Mesendoderm (in vitro differentiated cells): ENCODE measurements at regions not wholly inside any gene's neighbourhood (a gene's known extent, or its start where the extent isn't known, plus 50 kb on each side); places are given as distances from the start of the nearest gene placed in this dataset.

ENCODE experiments used
- DNase-seq: peaks from one replicate; pipeline ENCODE4 v3.0.0; 2013
- H2AK5ac ChIP-seq: 2 replicates; pipeline ENCODE4 v1.6.1; 2013; ENCODE audit warnings: low read length, inconsistent platforms
- H2BK120ac ChIP-seq: 2 replicates; pipeline ENCODE4 v1.6.1; 2013; ENCODE audit warnings: low read depth, mild to moderate bottlenecking, low read length, moderate library complexity, mixed read lengths
- H2BK15ac ChIP-seq: replicated peaks from 2 replicates; pipeline ENCODE4 v1.6.1; 2013; ENCODE audit warnings: low read depth, mild to moderate bottlenecking, moderate library complexity
- H2BK5ac ChIP-seq: 2 replicates; pipeline ENCODE4 v1.6.1; 2013; ENCODE audit warnings: low read length, inconsistent platforms
- H3K18ac ChIP-seq: 2 replicates; pipeline ENCODE4 v1.6.1; 2013; ENCODE audit warnings: mild to moderate bottlenecking, low read length, mixed read lengths
- H3K23ac ChIP-seq: one replicate; pipeline ENCODE4 v1.6.1; 2013; ENCODE audit warnings: low read length
- H3K27ac ChIP-seq: 2 replicates; pipeline ENCODE4 v1.5.1; 2013; ENCODE audit warnings: low read depth, mild to moderate bottlenecking, inconsistent platforms, low read length, moderate library complexity
- H3K27me3 ChIP-seq: 2 replicates; pipeline ENCODE4 v1.6.1; 2013; ENCODE audit warnings: low read length, control low read depth, mild to moderate bottlenecking, inconsistent platforms; ENCODE audit not compliant: insufficient read depth, poor library complexity
- H3K36me3 ChIP-seq: 2 replicates; pipeline ENCODE4 v1.6.1; 2013; ENCODE audit warnings: low read length, inconsistent platforms; ENCODE audit not compliant: control insufficient read depth, insufficient read depth
- H3K4ac ChIP-seq: one replicate; pipeline ENCODE4 v1.6.1; 2013; ENCODE audit warnings: low read depth, mild to moderate bottlenecking, low read length, moderate library complexity
- H3K4me1 ChIP-seq: 2 replicates; pipeline ENCODE4 v1.6.1; 2013; ENCODE audit warnings: low read depth, low read length, inconsistent platforms; ENCODE audit not compliant: control insufficient read depth
- H3K4me2 ChIP-seq: 2 replicates; pipeline ENCODE4 v1.6.1; 2013; ENCODE audit warnings: low read length
- H3K4me3 ChIP-seq: 2 replicates; pipeline ENCODE4 v1.5.1; 2013; ENCODE audit warnings: mild to moderate bottlenecking, low read length
- H3K56ac ChIP-seq: one replicate; pipeline ENCODE4 v1.6.1; 2013; ENCODE audit warnings: low read length
- H3K79me1 ChIP-seq: 2 replicates; pipeline ENCODE4 v1.6.1; 2013; ENCODE audit warnings: low read length, inconsistent platforms
- H3K79me2 ChIP-seq: 2 replicates; pipeline ENCODE4 v1.6.1; 2013; ENCODE audit warnings: mild to moderate bottlenecking, low read length; ENCODE audit not compliant: control insufficient read depth, insufficient read depth
- H3K9ac ChIP-seq: 2 replicates; pipeline ENCODE4 v1.6.1; 2013; ENCODE audit warnings: low read length, inconsistent platforms
- H4K5ac ChIP-seq: one replicate; pipeline ENCODE4 v1.6.1; 2013; ENCODE audit warnings: low read length
- H4K8ac ChIP-seq: one replicate; pipeline ENCODE4 v1.6.1; 2013; ENCODE audit warnings: low read depth, mild to moderate bottlenecking, control low read depth, low read length, moderate library complexity
- WGBS: extraction: QIAGEN DNeasy Blood & Tissue Kit; methylation state at CpG from one replicate; pipeline ENCODE4 v1.1.7; 2013; ENCODE audit warnings: low lambda C conversion rate, missing lambda C conversion rate; ENCODE audit not compliant: insufficient coverage; ENCODE audit errors: extremely low coverage; 5-methylcytosine and 5-hydroxymethylcytosine counted together

DNA sequence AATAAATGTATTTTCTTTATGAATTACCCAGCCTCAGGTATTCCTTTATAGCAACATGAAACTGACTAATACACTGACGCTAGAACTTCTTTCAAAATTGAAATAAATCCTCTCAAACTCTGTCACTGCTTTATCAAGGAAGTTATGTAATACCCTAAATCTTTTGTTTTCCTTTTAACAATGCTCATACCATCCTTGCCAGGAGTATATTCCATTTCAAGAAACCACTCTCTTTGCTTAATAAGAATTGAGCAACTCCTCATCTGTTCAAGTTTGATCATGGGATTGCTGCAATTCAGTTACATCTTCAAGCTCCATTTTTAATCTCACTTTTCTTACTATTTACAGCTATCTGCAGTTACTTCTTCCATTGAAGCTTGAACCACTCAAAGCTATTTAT lies 707.6 kb upstream of the MARCKS start:
- DNase-seq: no peak
- Histone ChIP-seq H3K27ac (no peak overlapping the region), H3K4me1 (no peaks in the 10 kb centered on the region), H3K9ac (no peak overlapping the region), H3K23ac (no peak overlapping the region), H3K79me2 (no peaks in the 10 kb centered on the region), H2BK5ac (no peak overlapping the region), H2AK5ac (no peak overlapping the region), H3K18ac (no peak overlapping the region), H3K56ac (no peak overlapping the region), H3K27me3 (no peaks in the 10 kb centered on the region), H3K4ac (no peak overlapping the region), H2BK15ac (no peak overlapping the region), H3K79me1 (no peaks in the 10 kb centered on the region), H4K5ac (no peak overlapping the region), H4K8ac (no peak overlapping the region), H2BK120ac (no peak overlapping the region), H3K4me3 (no peak overlapping the region), H3K36me3 (no peaks in the 10 kb centered on the region), H3K4me2 (no peak overlapping the region)
- no CpG with 5 or more reads among the region's 1 CpG for WGBS

DNA sequence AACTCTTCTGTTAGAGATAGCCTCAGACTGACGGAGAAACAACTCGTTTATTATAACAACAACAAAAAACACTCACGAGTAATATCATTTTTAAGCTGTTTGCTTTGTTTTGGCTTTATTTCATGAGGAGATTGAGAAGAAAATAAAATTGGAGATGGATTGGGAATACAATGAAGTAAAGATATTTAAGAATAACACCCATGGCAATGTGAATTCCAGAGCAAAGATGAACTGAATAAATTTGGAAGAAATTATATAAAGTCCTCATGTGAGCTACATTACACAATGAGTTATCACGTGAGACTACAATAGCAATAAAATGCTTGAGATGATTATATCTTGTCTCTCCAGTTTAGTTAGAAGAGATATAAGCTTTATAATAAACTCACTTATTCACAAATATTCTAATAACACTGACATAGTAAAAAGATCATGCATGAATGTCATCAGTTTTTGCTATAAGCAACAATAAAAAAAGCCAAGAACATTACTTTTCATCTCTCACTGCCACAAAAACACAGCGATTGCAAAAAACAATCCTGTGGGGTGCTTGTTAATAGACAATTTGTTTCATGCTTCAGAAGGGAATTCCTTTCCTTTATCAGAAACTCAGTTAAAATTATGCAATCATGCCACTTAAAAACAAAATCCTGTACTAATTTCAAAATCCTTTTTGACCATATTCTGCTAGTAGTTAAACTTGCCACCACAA lies 696.7 kb upstream of the MARCKS start:
- H3K27me3 ChIP-seq: no peaks in the 10 kb centered on the region
- no peak overlapping the region for H3K27ac ChIP-seq
- H3K79me2 ChIP-seq: no peaks in the 10 kb centered on the region
- H3K4ac ChIP-seq: no peak overlapping the region
- no peak overlapping the region for H3K9ac ChIP-seq
- no peak overlapping the region for H4K8ac ChIP-seq
- H3K4me3 ChIP-seq: no peak overlapping the region
- no CpG with 5 or more reads among the region's 5 CpGs for WGBS
- H3K18ac ChIP-seq: no peak overlapping the region
- H2BK120ac ChIP-seq: no peak overlapping the region
- no peak overlapping the region for H2BK15ac ChIP-seq
- no peak overlapping the region for H2BK5ac ChIP-seq
- H3K4me2 ChIP-seq: no peak overlapping the region
- H3K23ac ChIP-seq: no peak overlapping the region
- H4K5ac ChIP-seq: no peak overlapping the region
- H3K56ac ChIP-seq: no peak overlapping the region
- no peak for DNase-seq
- no peaks in the 10 kb centered on the region for H3K36me3 ChIP-seq
- no peak overlapping the region for H2AK5ac ChIP-seq
- H3K79me1 ChIP-seq: no peaks in the 10 kb centered on the region
- no peaks in the 10 kb centered on the region for H3K4me1 ChIP-seq

DNA sequence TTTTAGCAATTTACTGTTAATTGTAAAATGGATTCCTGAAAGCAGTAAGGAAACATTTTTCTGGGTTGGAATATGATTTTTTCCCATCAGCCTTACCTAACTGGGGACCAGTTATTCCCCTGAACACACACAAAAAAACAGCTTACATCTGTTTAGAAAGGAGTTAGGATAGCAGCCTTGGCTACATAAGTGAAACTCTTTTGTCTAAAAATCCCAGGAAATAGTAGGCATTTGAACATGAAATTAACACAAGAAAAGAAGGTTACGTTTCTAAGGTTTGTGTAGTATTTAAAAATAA lies 696.2 kb upstream of the MARCKS start:
- Histone ChIP-seq H4K8ac (no peak overlapping the region), H4K5ac (no peak overlapping the region), H3K9ac (no peak overlapping the region), H3K4me3 (no peak overlapping the region), H2BK120ac (no peak overlapping the region), H2BK15ac (no peak overlapping the region), H3K79me1 (no peaks in the 10 kb centered on the region), H3K79me2 (no peaks in the 10 kb centered on the region), H2AK5ac (no peak overlapping the region), H3K27ac (no peak overlapping the region), H3K23ac (no peak overlapping the region), H3K36me3 (no peaks in the 10 kb centered on the region), H3K18ac (no peak overlapping the region), H3K4ac (no peak overlapping the region), H3K56ac (no peak overlapping the region), H2BK5ac (no peak overlapping the region), H3K4me2 (no peak overlapping the region), H3K27me3 (no peaks in the 10 kb centered on the region), H3K4me1 (no peaks in the 10 kb centered on the region)
- no peak for DNase-seq
- no CpG with 5 or more reads among the region's 1 CpG for WGBS

DNA sequence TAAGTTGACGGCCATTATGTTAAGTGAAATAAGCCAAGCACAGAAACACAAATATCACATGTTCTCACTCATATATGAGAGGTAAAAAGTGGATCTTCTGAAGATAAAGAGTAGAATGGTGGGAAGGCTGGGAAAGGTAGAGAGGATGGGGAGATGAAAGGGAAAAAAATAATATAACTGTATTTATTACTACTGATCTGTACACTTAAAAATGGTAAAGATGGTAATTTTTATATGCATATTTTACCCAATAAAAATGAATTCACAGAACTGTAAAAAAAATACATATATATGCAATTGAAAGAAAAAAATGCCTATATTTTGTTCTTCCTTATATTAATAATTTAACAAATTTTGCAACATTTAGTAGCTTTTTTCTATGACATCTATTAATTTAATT lies 694.4 kb upstream of the MARCKS start:
- no peak overlapping the region for H3K23ac ChIP-seq
- no peak overlapping the region for H4K8ac ChIP-seq
- no peaks in the 10 kb centered on the region for H3K4me1 ChIP-seq
- H3K79me1 ChIP-seq: no peaks in the 10 kb centered on the region
- H2AK5ac ChIP-seq: no peak overlapping the region
- DNase-seq: no peak
- H3K36me3 ChIP-seq: no peaks in the 10 kb centered on the region
- no peak overlapping the region for H3K18ac ChIP-seq
- no peak overlapping the region for H3K9ac ChIP-seq
- no peak overlapping the region for H2BK120ac ChIP-seq
- H3K4me3 ChIP-seq: no peak overlapping the region
- H3K4me2 ChIP-seq: no peak overlapping the region
- H3K79me2 ChIP-seq: no peaks in the 10 kb centered on the region
- no peak overlapping the region for H3K56ac ChIP-seq
- H2BK15ac ChIP-seq: no peak overlapping the region
- no CpG with 5 or more reads among the region's 1 CpG for WGBS
- no peak overlapping the region for H3K4ac ChIP-seq
- no peak overlapping the region for H4K5ac ChIP-seq
- no peak overlapping the region for H3K27ac ChIP-seq
- H2BK5ac ChIP-seq: no peak overlapping the region
- H3K27me3 ChIP-seq: no peaks in the 10 kb centered on the region

DNA sequence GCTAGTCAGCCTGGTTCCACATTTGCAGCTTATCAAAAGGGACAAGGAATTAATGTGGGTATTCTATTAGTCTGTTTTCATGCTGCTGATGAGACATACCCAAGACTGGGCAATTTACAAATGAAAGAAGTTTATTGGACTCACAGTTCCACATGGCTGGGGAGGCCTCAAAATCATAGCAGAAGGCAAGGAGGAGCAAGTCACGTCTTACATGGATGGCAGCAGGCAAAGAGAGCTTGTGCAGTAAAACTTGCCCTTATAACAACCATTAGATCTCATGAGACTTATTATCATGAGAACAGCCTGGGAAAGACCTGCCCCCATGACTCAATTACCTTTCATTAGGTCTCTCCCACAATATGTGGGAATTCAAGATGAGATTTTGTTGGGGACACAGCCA lies 689.1 kb upstream of the MARCKS start:
- Histone ChIP-seq H4K5ac (no peak overlapping the region), H3K4me2 (no peak overlapping the region), H3K56ac (no peak overlapping the region), H2BK15ac (no peak overlapping the region), H4K8ac (no peak overlapping the region), H3K23ac (no peak overlapping the region), H3K27me3 (no peaks in the 10 kb centered on the region), H2AK5ac (no peak overlapping the region), H3K4me1 (no peaks in the 10 kb centered on the region), H3K4ac (no peak overlapping the region), H3K27ac (no peak overlapping the region), H3K79me1 (no peaks in the 10 kb centered on the region), H2BK120ac (no peak overlapping the region), H3K79me2 (no peaks in the 10 kb centered on the region), H3K36me3 (no peaks in the 10 kb centered on the region), H3K9ac (no peak overlapping the region), H2BK5ac (no peak overlapping the region), H3K4me3 (no peak overlapping the region), H3K18ac (no peak overlapping the region)
- no peak for DNase-seq
- WGBS: no CpG with 5 or more reads among the region's 1 CpG

DNA sequence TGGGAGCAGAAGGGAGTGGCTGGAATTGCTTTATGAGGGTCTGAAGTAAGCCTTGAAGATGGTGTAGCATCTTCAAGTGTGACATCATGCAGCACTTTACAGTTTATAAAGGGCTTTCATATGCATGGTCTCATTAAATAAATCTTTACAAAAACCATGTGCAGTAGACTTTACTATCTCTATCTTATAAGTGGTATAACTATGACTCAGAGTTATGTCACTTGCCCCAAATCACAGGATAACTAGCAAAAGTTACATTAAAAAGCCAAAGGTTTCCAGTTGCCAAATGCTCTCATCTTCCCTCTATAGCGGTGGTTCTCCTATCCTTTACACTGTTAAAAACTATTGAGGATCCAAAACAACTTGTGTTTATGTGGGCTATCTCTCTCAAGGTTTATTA lies 687.7 kb upstream of the MARCKS start:
- Histone ChIP-seq H3K79me2 (no peaks in the 10 kb centered on the region), H3K4me2 (no peak overlapping the region), H3K4me1 (no peaks in the 10 kb centered on the region), H2BK120ac (no peak overlapping the region), H3K9ac (no peak overlapping the region), H3K27me3 (no peaks in the 10 kb centered on the region), H4K8ac (no peak overlapping the region), H3K4me3 (no peak overlapping the region), H4K5ac (no peak overlapping the region), H2BK5ac (no peak overlapping the region), H3K36me3 (no peaks in the 10 kb centered on the region), H3K27ac (no peak overlapping the region), H3K4ac (no peak overlapping the region), H3K79me1 (no peaks in the 10 kb centered on the region), H2BK15ac (no peak overlapping the region), H3K18ac (no peak overlapping the region), H3K56ac (no peak overlapping the region), H2AK5ac (no peak overlapping the region), H3K23ac (no peak overlapping the region)
- no CpG with 5 or more reads among the region's 1 CpG for WGBS
- DNase-seq: no peak
